ENCODE measurements at regions not wholly inside any gene's neighbourhood (a gene's known extent, or its start where the extent isn't known, plus 50 kb on each side); places are given as distances from the start of the nearest gene placed in this dataset.
"Not testable (repeated sequence)": the region's sequence is repeated elsewhere in the genome, so short reads cannot be mapped to it uniquely, and the experiment has no call there.

DNA sequence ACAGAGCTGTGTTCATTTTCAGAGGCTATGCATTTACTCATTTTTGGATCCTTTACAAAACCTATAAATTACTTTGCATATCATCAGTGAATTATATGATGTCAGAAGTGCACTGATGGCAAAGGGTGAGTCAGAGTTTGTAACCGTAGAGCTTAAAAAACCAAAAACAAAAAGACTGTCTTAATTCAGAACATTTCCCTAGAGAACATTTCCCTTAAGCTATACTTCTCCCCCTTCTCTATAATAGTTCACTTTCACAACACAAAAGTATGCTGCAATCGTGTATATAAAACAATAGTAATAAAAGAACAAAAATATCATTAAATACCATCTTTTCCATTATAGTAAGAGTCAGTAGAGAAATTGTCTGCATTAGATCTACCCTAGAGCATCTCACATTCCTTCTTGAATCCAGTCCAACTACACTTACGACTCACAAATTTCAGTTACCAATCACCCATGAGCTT, 934.9 kb downstream of the LRFN5 start:
- DNase-seq = no peak

DNA sequence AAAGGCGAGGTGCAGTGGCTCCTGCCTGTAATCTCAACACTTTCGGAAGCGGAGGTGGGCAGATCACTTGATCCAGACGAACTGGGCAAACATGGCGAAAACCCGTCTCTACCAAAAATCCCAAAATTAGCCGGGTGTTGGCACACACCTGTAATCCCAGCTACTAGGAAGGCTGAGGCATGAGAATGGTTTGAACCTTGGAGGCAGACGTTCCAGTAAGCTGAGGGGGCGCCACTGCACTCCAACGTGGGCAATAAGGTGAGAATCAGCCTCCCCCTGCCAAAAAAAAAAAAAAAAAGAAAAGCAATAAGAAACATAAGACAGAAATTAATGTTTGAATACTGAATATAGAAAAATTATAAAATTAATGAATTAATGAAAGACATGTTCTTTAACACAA, 928.7 kb downstream of the LRFN5 start:
- no peak for DNase-seq

DNA sequence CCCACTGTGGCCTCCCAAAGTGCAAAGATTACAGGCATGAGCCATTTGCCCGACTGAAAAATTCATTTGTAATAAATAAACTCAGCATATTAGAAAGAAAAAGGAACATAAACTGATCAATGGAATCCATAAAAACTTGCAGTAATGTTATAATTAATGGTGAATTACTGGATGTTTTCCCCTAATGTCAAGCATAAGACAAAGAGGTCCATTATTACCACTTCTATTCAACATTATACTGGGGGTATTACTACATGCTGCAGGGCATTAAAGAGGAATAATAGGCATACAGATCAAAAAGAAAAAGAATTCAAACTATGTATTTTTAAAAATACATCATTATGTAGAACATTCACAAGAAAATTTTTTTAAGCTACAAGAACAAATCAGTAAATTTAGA, 926.8 kb downstream of the LRFN5 start:
- no peak for DNase-seq

DNA sequence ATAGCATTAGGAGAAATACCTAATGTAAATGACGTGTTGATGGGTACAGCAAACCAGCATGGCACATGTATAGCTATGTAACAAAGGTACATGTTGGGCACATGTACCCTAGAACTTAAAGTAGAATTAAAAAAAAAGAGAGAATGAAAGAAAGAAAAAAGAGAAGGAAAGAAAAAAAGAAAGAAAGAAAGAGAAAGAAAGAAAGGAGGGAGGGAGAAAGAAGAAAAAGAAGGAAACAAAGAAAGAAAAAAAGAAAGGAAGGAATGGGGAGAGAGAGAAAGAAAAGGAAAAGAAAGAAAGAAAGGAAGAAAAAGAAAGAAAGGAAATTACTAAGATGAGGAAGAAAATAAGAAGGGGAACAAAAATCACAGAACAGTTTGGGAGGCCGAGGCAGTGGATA, 925.5 kb downstream of the LRFN5 start:
- no peak for DNase-seq

DNA sequence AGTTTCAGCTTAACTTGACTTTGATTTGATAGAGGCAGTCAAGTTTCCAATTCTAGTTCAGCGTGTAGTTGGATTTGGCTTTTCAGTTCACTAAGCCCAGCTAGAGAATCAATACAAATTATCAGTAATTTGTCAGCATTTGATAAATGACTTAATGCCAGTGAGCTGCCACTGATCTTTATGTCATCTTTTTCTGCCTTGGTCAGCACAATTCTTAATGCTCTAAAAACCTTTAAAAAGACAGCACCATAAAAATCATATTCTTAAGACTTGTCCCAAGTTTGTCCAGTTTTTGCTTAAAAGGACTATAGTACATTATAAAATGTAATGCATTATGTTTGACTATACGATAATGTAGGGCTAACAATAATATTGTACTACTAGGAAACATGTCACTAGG, 920.5 kb downstream of the LRFN5 start:
- DNase-seq = no peak

DNA sequence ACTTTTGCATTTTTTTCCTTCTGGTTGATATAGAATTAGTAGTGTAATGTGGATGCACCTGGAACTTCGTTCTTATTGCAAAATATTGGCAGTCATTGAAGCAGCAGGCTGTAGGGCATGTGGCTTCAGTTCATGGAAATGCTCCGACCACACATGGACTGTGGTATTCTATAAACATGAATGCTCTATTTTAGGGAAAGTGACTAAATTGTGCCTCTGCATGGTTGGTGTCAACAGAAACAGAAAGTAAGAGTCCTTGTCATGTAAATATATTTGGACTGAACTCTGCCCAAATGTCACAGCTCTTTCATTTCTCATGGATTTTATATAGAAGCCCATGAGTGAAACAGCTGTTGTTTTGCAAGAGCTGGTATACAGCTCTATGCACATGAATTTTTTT, 917.0 kb downstream of the LRFN5 start:
- DNase-seq = no peak

DNA sequence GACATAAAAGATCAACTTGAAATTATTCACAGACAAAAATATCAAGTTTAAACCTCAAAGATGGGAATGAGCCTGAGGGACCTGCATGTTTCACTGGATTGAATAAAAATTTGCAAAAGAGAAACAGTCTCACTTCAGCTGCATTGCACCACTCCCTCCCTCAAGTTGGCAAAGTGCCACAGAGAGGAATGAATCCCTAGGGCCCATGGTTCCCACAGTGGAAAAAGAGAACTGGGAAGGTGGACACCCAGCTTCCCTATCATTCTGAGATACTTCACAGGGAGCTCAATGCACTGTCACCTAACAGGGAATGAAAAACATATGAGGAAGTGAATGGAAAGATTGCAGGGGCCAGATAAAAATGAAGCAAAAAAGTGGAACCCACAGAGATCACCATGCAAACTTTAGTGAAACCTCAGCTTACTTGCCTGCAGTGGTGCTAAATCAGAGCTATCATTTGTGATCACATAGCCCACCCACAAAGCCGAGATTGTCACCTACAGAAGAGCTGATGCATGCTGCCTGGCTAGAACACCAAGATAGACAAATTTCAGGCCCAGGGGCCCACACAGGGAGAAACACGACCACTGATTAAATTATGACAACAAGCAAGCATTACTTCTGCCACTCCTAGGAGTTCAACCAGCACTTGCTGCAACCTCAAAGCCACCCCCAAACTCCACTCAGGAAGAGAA, 911.3 kb downstream of the LRFN5 start:
- DNase-seq = no peak

DNA sequence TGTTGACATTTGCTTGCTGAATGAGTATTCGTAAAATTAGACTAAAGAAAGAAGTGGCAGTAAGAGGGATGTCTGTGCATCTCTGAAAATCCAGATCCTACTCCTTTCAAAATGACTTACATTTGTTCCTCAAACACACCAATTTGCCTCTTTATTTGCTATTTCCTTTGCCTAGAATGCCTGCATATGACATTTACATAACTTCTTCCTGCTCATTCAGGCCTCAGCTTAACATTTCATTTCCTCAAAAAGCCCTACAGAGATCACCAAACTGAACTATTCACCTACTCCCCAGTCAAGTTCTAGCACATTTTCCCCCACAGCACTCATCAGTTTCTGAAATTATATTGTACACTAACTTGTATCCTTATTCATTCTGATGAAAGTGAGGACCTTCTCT, 907.2 kb downstream of the LRFN5 start:
- no peak for DNase-seq

DNA sequence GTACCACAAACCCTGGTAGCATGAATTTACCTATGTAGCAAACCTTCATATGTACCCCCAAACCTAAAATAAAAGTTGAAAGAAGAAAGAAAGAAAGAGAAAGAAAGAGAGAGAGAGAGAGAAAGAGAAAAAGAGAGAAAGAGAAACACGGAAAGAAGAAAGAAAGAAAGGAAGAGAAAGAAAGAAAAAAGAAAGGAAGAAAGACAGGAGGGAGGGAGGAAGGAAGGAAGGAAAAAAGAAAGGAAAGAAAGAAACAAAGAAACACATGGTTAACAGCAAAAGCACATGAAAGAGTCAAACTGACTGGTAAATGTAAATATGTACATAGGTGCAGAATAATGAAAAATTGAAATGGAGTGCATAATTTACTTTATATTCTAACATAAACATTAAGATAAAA, 903.4 kb downstream of the LRFN5 start:
- DNase-seq = no peak

DNA sequence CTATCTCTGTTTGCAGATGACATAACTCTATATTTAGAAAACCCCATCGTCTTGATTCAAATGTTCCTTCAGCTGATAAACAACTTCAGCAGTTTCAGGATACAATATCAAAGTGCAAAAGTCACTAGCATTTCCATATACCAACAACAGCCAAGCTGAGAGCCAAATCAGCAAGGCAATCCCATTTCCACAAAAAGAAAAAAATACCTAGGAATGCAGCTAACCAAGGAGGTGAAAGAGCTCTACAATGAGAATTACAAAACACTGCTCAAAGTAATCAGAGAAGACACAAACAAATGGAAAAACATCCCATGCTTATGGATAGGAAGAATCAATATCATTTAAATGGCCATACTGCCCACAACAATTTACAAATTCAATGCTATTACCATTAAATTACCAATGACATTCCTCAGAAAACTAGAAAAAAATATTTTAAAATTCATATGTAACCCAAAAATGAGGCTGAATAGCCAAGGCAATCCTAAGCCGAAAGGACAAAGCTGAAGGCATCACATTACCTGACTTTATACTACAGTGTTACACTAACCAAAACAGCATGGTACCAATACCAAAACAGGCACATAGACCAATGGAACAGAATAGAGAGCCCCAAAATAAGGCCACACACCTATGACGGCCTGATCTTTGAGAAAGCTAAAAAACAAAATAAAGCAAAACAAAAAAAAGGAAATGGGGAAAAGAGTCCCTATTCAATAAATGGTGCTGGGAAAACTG, 901.7 kb downstream of the LRFN5 start:
- no peak for DNase-seq

DNA sequence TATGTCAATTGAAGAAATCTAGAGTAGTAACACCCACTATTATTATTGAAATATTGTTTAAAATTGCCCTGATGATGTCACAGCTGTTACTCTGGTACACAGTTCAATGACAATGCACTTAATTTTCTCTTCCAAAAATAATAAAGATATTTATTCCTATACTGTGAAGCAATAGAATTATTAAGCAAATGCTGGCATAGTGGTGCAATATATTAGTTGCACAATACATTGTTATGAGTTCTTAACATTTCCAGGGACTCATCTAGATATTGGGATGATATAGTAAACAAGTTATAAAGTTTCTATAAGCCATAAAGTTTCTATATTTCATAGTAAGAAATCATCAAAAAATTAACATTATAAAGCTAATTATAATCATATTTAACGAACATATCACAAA, 897.8 kb downstream of the LRFN5 start:
- no peak for DNase-seq

DNA sequence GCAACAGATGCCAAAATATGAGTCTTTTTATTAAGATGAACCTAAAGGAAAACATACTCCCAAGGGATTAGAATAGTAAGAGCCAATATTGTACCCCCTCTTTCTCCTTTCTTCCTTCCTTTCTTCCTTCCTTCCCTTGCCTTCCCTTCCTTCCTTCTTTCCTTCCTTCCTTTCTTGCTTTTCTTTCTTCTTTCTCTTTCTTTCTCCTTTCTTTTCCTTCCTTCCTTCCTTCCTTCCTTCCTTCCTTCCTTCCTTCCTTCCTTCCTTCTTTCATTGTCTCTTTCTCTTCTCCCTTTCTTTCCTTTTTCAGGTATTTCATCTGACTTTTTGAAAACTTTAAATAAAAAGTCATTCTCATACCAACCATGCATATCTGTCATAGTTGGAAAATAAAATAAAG, 892.5 kb downstream of the LRFN5 start:
- DNase-seq = no peak

DNA sequence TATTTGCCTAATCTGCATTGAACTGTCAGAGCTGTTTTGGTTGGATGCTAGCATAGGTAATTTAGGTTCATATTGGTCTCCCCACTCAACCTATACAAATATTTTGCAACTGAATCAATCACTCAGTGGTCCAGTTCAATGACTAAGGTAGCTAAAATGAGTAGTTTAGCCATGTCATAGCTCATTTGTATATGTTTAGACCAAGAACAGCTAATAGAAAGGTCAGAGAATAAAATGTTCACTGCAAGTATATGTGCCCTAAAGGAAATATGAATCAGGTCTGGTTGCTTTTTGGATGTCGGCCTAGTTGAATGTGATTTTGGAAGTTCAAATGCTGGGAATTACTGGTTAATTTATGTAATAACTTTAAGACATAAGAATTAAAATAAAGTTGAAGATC, 883.9 kb downstream of the LRFN5 start:
- DNase-seq = no peak

DNA sequence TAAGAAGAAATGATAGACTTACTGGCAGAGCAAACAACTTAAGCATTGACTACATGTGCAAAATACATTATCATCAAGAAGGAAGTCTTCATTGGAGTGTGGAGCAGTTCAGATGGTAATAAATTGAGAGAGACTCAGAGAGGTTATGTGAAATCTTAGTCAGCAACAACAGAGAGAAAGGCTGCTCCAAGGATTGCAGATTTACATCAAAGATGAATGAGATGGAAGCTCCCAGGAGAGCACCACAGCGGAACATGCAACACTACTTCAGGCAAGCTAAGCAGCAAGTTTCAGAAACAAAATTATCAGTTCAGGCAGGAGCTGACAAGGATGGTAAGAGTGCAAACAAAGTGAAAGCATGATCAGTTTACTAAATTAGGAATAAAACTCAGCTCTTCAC, 882.3 kb downstream of the LRFN5 start:
- no peak for DNase-seq

DNA sequence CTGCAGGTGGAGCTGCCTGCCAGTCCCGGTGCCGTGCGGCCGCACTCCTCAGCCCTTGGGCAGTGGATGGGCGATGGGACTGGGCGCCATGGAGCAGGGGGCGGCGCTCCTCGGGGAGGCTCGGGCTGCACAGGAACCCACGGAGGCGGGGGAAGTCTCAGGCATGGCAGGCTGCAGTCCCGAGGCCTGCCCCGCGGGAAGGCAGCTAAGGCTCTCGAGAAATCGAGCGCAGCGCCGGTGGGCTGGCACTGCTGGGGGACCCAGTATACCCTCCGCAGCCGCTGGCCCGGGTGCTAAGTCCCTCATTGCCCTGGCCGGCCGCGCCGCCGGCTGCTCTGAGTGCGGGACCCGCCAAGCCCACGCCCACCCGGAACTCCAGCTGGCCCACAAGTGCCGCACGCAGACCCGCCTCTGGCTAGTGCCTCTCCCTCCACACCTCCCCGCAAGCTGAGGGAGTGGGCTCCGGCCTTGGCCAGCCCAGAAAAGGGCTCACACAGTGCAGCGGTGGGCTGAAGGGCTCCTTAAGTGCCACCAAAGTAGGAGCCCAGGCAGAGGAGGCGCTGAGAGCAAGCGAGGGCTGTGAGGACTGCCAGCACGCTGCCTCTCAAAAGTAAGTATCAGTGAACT, 875.8 kb downstream of the LRFN5 start:
- not testable (repeated sequence) for DNase-seq

DNA sequence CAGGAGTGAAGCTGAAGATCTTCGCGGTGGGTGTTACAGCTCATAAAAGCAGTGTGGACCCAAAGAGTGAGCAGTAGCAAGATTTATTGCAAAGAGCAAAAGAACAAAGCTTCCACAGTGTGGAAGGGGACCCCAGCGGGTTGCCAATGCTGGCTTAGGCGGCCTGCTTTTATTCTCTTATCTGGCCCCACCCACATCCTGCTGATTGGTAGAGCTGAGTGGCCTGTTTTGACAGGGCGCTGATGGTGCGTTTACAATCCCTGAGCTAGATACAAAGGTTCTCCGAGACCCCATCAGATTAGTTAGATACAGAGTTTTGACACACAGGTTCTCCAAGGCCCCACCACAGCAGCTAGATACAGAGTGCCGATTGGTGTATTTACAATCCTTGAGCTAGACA, 875.0 kb downstream of the LRFN5 start:
- DNase-seq = not testable (repeated sequence)

DNA sequence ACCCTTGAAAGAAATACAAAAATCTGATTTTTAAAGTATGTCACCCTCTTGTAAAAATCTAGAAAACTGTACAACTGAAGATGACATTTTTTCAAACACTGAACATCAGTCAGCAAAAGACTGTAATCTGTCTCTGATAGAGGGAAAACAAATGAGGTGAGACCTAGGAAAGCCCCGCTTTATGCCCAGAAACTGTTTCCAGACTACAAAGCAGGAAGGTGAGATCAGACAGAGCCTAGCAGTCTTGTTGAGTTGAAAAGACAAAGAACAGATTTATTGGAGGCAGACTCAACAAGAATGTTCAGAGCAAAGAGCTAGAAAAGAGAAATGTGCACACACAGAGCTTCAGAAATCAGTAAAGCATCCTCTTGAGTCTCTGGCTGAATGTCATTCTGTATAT, 873.6 kb downstream of the LRFN5 start:
- no peak for DNase-seq

DNA sequence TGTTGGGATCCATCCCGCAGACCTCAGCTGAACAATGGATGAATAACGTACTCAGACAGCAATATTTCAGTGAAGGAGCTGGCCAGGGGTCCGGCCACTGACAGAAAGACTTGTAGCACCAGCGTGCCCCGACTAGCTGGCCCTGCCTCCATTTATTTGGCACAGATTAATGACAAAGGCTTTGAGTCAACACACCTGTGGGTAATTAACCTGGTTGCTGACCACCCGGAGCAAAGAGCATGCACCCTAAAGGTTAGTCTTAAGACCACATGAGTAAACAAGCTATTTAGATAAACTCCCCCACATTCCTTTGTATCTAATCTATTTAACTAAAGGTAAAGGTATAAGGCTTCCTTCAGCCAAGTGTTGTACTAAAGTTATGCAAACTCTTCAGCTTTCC, 868.6 kb downstream of the LRFN5 start:
- DNase-seq = no peak

DNA sequence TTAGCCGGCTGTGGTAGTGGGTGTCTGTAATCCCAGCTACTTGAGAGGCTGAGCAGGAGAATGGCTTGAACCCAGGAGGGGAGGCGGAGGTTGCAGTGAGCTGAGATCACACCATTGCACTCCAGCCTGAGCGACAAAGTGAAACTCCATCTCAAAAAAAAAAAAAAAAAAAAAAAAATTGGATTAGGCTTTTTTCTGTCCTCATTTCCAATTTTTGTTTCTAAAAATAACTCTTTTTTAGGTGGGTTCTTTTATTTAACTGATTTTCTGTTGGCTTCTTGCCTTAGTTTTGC, 863.7 kb downstream of the LRFN5 start:
- DNase-seq = no peak

DNA sequence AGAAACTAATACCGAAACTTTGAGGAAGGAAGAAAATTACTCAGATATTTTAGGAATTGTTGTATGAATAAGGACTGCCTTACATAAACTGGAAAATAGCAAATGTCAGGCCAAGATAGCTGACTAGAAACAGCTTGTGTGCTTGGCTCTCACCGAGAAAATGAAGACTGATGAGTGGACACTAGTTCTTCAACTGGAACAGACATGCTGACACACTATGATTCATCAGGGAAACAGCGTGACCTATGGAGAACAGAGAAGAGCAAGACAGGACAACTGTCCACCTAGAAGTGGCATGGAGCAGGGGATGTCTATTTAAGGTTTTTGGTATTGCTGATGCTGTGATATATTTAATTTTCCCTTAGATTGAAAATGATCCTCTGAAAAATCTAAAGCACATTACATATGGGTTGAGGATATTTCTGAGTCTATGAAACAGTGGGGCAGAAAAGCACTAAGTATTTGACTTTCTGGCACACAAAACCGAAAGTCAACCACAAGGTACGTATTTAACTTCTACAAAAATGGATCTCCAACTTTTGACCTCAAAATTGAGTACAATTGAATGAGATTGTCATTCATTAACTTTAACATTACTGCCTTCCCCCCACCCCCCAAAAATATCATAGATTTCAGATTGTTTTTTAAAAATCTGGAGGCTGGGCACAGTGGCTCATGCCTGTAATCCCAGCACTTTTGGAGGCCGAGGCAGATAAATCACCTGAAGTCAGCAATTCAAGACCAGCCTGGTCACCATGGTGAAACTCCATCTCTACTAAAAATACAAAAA, 863.2 kb downstream of the LRFN5 start:
- DNase-seq = no peak

DNA sequence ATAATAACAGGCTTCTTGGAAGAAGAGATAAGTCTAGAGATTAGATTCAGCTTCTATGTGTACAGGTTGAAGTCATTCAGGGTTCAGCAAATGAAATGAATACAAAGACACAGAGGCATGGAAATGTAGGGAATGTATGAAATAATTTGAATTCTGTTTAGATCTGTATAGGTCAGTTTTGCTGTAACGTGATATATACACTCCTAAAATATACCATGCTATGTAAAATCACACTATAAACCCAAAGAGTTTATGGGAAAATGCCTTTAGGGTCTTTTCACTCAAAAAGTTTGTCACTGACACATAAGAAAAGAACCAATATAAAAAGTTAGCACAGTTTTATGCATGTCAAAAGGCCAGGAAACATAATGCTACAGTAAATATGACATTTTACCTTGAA, 854.0 kb downstream of the LRFN5 start:
- no peak for DNase-seq

DNA sequence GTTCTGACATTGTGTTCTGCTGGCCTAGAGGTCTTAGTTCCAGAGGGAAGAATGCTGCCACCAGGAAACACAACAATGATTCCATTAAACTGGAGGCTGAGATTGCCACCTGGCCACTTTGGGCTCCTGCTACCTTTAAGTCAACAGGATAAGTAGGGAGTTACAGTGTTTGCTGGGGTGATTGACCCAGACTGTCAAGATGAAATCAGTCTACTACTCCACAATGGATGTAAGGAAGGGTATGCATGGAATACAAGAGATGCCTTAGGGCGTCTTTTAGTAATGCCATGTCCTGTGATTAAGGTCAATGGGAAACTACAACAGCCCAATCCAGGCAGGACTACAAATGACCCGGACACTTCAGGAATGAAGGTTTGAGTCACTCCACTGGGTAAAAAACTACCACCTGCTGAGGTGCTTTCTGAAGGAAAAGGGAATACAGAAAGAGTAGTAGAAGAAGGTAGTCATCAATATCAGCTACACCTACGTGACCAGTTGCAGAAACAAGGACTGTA, 852.6 kb downstream of the LRFN5 start:
- no peak for DNase-seq

DNA sequence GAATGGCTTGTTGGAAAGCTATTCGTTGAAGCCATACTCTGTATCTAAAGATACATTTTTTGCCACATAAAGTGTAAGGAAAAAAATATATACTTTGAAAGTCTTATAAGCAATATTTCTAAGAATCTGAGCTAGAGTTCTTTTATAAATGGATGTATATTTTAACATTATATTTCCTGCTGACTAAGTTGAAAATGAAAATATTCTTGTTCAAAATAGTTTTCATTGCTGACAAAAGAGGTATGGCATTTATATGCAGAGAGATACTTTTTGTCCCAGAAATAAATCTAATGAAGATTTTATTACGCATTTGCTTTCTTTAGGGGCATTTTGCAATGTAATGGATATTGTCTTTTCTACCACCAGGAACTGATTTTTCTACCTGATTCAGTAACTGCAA, 834.9 kb downstream of the LRFN5 start:
- no peak for DNase-seq

DNA sequence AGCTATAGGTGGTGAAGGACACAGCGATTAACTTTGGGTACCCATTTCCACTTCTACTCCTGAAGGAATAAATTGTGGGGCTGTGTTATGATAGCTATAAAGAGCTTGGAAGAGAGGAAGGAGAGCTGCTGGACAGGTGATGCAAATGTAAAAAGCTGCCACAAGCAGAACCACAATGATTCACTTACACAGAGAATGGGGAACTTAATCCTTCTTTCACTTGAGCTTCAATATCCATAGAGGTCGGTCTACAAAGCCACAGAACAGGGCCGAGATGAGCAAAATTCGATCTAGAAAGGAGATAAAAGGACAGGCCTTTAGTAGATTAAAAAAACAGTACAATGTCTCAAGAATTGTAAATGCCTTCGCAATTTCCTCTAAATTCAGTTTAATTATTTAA, 831.1 kb downstream of the LRFN5 start:
- no peak for DNase-seq
